Posterior vena cava (tissue), 2 donors: ENCODE measurements at regions not wholly inside any gene's neighbourhood (a gene's known extent, or its start where the extent isn't known, plus 50 kb on each side); places are given as distances from the start of the nearest gene placed in this dataset.
"Not testable (repeated sequence)": the region's sequence is repeated elsewhere in the genome, so short reads cannot be mapped to it uniquely, and the experiment has no call there.

Experiments used
- DNase-seq: peaks from one replicate; pipeline ENCODE4 v3.0.0-alpha.2; 2020; ENCODE audit warnings: low spot score
- intact Hi-C, 2 donors: fragments of 100-400 bp; cut with DNase I; formaldehyde crosslinking; loops; one replicate each; pipeline versions ENCODE4 v1.14.1 to v1.14.2; 2022 to 2023
- donor health status: DM: yes; HTN: yes; CAD: no.
- donor health status: DM: yes; HTN: yes; CAD: no.

GRCh38 chr6:6972456-6972855 lies 135.3 kb upstream of the RREB1 start:
- intact Hi-C loops, result no loop called here

GRCh38 chr6:6973721-6974120 lies 134.0 kb upstream of the RREB1 start:
- no peak for DNase-seq
- intact Hi-C loops, result no loop called here

More at GRCh38 chr6:6972456-6972855, 135.3 kb upstream of the RREB1 start:
- no peak for DNase-seq

- intact Hi-C loops, result no loop called here
- no peak for DNase-seq
Observed at GRCh38 chr6:6975459-6976111, 132.2 kb upstream of the RREB1 start.

- intact Hi-C loops, result no loop called here
- DNase-seq, result no peak
Observed at GRCh38 chr6:6976193-6976592, 131.6 kb upstream of the RREB1 start.

GRCh38 chr6:6978731-6979130 lies 129.0 kb upstream of the RREB1 start:
- intact Hi-C loops, result no loop called here
- no peak for DNase-seq

DNA sequence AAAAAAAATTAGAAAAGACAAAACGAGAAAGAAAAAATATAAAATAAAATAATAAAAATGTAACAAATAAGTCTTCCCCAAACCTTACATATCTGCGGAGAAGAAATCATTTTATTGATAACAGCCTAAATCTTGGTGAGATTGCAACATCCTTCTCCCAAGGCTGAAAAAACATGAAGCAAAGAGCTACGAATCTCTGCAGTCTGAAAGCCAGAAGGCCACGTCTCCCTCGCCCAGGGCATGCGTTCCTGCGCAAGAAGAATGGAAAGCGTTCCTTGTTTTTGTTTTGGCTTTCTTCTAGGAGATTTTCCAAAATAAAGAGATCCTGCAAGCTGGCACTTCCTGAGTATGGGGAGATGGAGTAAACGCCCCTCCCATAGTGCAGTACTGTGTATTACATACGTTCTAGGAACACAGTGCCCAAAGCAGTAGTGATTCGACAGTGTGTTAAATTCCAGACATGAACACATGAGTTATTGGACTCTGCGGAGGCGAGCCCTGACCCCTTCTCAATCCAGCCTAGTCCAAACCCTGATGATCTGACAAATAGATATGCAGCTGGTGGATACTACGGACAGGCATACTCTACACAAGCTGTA lies 126.7 kb upstream of the RREB1 start:
- intact Hi-C loops, result no loop called here
- no peak for DNase-seq

DNA sequence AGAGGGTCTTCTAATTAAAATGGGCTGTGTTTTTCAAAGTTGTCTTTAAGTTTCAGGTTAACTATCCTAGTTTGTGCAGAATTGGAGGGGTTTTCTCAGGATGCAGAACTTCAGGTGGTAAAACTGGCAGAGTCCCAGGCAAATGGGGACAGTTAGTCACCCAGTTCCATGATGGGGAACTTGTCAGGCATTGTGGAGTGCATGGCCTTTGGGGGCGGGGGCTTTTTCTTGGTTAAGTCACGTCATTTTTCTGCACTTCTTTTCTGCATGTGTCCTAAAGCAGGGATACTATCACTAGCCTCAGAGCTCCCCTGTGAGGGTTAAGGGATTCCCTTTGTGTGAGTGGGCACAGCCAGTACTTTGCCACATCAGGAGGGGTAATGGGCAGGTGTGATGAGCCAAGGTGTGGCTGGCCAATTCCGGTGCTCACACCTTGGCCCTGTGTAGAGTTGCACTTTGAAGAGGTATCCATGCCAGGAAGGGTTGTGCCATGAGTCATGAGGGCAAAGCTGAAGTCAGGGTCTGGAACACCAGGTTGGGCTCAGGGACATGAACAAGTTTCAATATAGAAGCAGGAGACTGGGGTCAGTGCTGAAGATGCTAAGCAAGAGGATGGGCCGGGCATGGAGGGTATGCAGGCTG lies 126.0 kb upstream of the RREB1 start:
- intact Hi-C loops, result no loop called here
- DNase-seq, result no peak

DNA sequence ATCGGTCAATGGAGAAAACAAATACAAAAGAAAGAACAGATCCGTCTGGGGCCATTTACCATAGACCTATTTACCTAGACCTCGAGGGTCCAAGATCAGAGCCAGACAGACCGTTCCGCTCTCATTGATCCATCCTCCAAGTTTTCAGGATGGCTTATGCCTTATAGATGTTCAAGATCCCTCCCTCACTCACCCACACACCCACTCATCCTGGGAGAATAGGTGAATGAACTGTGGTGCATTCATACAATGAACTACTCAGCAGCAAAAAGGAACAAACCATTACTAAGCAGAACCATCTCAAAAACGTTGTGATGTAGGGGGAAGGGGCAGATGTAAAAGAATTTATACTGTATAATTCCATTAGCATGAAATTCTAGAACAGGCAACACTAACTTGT lies 125.1 kb upstream of the RREB1 start:
- no peak for DNase-seq
- intact Hi-C loops, result no loop called here

DNA sequence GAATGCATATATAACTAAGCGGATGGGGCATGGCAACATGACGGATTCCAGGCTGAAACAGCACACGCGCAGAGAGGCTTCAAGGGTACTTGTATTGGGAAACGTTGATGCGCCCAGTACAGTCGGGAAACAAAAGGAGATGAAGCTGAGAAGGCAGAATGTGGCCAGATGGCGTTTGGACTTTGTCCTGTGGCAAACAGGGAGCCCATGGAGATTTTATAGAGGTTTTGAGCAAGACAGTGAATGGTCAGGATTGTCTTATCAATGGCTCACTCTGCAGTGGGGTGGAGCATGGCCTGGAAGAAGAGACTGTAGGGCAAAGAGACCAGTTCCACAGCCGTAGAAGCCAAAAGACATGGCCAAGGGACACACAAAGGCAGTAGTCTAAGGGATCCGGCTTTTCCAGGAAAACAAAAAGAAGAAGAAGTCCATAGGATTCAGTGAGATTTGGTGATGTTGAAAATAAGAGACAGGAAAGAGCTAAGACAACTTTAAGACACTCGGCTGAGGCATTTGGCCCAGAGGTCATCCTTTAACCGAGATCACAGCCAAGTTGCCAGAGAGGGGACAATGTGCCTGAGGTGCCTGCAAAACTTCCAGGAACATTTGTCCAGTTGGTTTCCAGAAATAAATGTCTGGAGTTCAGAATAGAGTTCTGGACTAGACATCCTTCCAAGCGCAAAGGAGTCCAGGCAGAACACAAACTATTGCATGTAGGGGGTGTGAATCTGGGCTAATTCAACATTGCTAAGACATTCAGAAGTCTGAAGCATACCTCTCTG lies 123.0 kb upstream of the RREB1 start:
- DNase-seq, result no peak
- intact Hi-C loops, result loop anchor here in 1 of 2 donors (5.0 kb wide), 1 partner anchor 482 kb away; no protein-coding TSS in a partner anchor

- intact Hi-C loops, result loop anchor here in 1 of 2 donors (5.0 kb wide), 1 partner anchor 484 kb away; no protein-coding TSS in a partner anchor
- DNase-seq, result no peak
Observed at GRCh38 chr6:6986344-6986743, 121.4 kb upstream of the RREB1 start.

- DNase-seq, result no peak
- intact Hi-C loops, result loop anchor here in 1 of 2 donors (5.0 kb wide), 1 partner anchor 485 kb away; no protein-coding TSS in a partner anchor
Observed at GRCh38 chr6:6987749-6988148, 120.0 kb upstream of the RREB1 start.

GRCh38 chr6:6990059-6990458 lies 117.7 kb upstream of the RREB1 start:
- DNase-seq, intact Hi-C loops: not testable (repeated sequence)

DNA sequence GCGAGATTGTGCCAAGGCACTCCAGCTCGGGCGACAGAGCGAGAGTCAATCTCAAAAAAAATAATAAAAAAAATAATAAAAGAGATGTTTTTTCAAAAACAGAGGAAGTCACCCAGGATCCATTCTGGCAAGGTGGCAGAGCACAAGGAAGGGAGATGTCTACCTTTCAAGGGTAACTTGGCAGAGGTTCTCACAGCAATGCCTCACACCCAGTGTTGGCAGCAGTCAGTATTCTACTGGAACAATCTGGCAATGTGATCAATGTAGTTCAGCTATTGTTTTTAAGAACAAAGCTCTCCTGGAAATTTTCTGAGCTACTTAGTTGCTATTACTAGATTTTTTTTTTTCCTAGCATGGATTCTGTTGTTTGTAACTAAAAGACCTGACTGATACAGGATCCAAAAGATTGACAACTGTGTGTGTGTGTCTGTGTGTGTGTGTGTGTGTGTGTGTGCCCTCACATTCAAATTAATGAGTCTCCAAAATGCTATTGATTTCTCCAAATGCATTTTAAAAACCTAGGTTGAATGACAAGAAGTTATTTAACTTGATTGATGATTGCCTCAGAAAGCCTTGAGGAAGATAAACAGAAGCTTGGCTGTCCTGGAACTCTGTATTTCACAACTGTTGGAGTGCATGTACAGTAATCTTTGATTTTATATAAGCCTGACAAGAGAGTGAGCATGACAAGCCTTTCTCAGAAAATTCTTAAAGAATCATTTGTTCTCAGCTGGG lies 114.1 kb upstream of the RREB1 start:
- intact Hi-C loops, result no loop called here
- no peak for DNase-seq

DNA sequence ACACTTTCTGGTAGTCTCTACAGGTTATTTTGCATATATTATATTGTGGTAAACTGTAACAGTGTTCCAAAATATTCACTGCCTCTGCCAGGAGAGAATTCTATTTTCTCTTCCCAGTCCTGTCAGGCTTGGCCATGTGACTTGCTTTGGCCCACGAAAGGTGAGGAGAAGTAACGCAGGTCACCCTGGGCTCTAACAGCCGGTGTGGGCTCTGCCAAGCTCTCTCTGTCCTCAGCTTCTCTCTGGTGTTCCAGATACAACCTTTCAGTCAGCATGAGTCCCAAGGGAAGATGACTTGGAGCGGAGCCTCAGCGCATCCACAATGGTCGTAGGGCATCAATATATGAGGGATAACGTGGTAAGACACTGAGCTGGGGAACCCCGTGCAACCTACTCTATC lies 113.0 kb upstream of the RREB1 start:
- DNase-seq, result no peak
- intact Hi-C loops, result no loop called here

DNA sequence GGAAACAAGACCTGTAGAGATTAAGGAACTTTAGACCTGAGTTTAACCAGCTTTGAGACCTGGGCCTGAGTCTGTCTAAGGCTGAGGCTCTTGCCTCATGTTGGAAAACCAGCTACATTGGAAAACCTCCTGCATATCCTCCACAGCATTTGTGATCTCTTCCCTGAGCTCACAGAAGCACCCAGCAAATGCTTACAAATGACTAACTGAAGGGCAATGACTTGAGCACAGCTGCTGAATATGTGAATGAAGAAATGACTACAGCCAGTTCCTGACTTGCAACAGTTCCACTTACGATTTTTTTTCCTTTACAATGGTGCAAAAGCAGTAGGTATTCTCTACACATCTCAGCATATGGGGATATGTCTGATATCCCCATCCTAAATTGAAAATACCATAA lies 112.4 kb upstream of the RREB1 start:
- no peak for DNase-seq
- intact Hi-C loops, result no loop called here

DNA sequence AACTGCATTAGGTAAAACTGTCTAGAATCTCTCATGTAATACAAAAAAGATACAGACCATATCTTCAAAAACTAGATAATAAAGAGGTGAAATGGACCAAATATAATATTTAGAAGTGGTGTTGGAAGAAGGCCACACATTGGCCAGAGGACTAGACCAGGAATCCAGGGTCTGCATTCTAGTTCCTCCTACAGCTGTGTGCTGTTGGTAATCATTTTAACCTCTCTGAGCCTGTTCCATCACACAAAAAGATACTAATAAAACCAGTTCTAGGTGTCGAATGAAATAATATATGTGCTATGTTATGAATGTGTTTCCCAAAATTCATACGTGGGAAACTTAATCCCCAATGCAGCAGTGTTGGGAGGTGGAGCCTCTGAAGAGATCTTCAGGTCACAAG lies 111.6 kb upstream of the RREB1 start:
- intact Hi-C loops, result no loop called here
- DNase-seq, result no peak

GRCh38 chr6:6997263-6998193 lies 110.2 kb upstream of the RREB1 start:
- DNase-seq, result no peak
- intact Hi-C loops, result no loop called here

DNA sequence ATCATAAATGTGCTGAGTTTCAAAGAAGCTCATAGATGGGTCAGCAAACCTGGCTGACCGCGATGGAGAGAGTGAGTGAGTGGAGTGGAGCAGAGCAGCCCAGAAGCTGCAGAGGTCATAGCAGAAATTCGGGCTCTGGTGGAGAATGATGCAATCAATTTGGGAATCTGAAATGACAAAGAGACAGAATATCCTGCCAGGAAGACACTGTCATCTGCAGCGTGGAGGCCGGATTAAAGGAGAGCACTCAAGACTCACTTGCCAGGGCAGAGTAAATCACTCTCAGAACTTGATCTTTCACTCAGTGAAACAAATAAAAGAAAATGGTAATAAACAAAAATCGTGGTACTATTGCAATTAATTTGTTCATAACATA lies 109.6 kb upstream of the RREB1 start:
- intact Hi-C loops, result no loop called here
- DNase-seq, result no peak
